GM21515 (cell line): ENCODE measurements at regions not wholly inside any gene's neighbourhood (a gene's known extent, or its start where the extent isn't known, plus 50 kb on each side); places are given as distances from the start of the nearest gene placed in this dataset.

Source experiments
- ATAC-seq: cut with Tn5 transposase; IDR thresholded peaks from one replicate; pipeline ENCODE4 v1.9.1; 2021; ENCODE audit not compliant: unreplicated experiment

- no peak for ATAC-seq
Measured at GRCh38 chr1:104791030-104791429, 1041.3 kb downstream of the AMY1C start.

- ATAC-seq: no peak
Measured at GRCh38 chr1:104794035-104794434, 1044.3 kb downstream of the AMY1C start.

GRCh38 chr1:104795931-104796330 lies 1046.2 kb downstream of the AMY1C start:
- ATAC-seq: no peak

GRCh38 chr1:104797982-104798381 lies 1048.3 kb downstream of the AMY1C start:
- peak; percentile 62 for ATAC-seq

- no peak for ATAC-seq
Measured at GRCh38 chr1:104801344-104801743, 1051.6 kb downstream of the AMY1C start.

GRCh38 chr1:104804147-104804546 lies 1054.4 kb downstream of the AMY1C start:
- ATAC-seq: no peak

- ATAC-seq: no peak
Measured at GRCh38 chr1:104807590-104807989, 1057.9 kb downstream of the AMY1C start.

GRCh38 chr1:104825401-104825800 lies 1075.7 kb downstream of the AMY1C start:
- no peak for ATAC-seq

GRCh38 chr1:104830534-104830933 lies 1080.8 kb downstream of the AMY1C start:
- ATAC-seq: no peak

GRCh38 chr1:104852151-104852550 lies 1102.5 kb downstream of the AMY1C start:
- no peak for ATAC-seq

GRCh38 chr1:104853276-104853675 lies 1103.6 kb downstream of the AMY1C start:
- ATAC-seq: no peak

- ATAC-seq: no peak
Measured at GRCh38 chr1:104854529-104854928, 1104.8 kb downstream of the AMY1C start.

GRCh38 chr1:104855550-104855949 lies 1105.9 kb downstream of the AMY1C start:
- no peak for ATAC-seq

- ATAC-seq: no peak
Measured at GRCh38 chr1:104856091-104856490, 1106.4 kb downstream of the AMY1C start.

- ATAC-seq: no peak
Measured at GRCh38 chr1:104856518-104856917, 1106.8 kb downstream of the AMY1C start.

GRCh38 chr1:104868794-104869193 lies 1119.1 kb downstream of the AMY1C start:
- no peak for ATAC-seq

- ATAC-seq: peak; percentile 83
Measured at GRCh38 chr1:104874044-104874443, 1124.3 kb downstream of the AMY1C start.

GRCh38 chr1:104878203-104878909 lies 1128.7 kb downstream of the AMY1C start:
- ATAC-seq: no peak

GRCh38 chr1:104884939-104885338 lies 1135.2 kb downstream of the AMY1C start:
- ATAC-seq: no peak

GRCh38 chr1:104905322-104905721 lies 1155.6 kb downstream of the AMY1C start:
- no peak for ATAC-seq

- no peak for ATAC-seq
Measured at GRCh38 chr1:104906141-104906540, 1156.4 kb downstream of the AMY1C start.

GRCh38 chr1:104919188-104919587 lies 1169.5 kb downstream of the AMY1C start:
- ATAC-seq: no peak

GRCh38 chr1:104921525-104921924 lies 1171.8 kb downstream of the AMY1C start:
- no peak for ATAC-seq
